Neuronal stem cell (in vitro differentiated cells): ENCODE measurements at regions not wholly inside any gene's neighbourhood (a gene's known extent, or its start where the extent isn't known, plus 50 kb on each side); places are given as distances from the start of the nearest gene placed in this dataset.

Experiments used
- DNase-seq: peaks from one replicate; pipeline ENCODE4 v3.0.0-alpha.2; 2013; ENCODE audit warnings: low spot score
- H2AFZ ChIP-seq: one replicate; pipeline ENCODE4 v1.6.1; 2013; ENCODE audit warnings: mild to moderate bottlenecking, low read length, inconsistent platforms
- H2AK5ac ChIP-seq: 2 replicates; pipeline ENCODE4 v1.6.1; 2013; ENCODE audit warnings: low read depth, mild to moderate bottlenecking, inconsistent platforms, low read length, moderate library complexity, mixed read lengths
- H2BK120ac ChIP-seq: 2 replicates; pipeline ENCODE4 v1.6.1; 2013; ENCODE audit warnings: low read depth, mild to moderate bottlenecking, inconsistent platforms, low read length, moderate library complexity, mixed read lengths
- H2BK12ac ChIP-seq: one replicate; pipeline ENCODE4 v1.6.1; 2013; ENCODE audit warnings: low read length, inconsistent platforms
- H2BK15ac ChIP-seq: 2 replicates; pipeline ENCODE4 v1.6.1; 2013; ENCODE audit warnings: mild to moderate bottlenecking, low read length, inconsistent platforms, mixed read lengths
- H2BK5ac ChIP-seq: one replicate; pipeline ENCODE4 v1.6.1; 2013; ENCODE audit warnings: inconsistent platforms, mild to moderate bottlenecking, low read length, moderate library complexity
- H3K14ac ChIP-seq: one replicate; pipeline ENCODE4 v1.6.1; 2013; ENCODE audit warnings: low read length, inconsistent platforms
- H3K18ac ChIP-seq: 2 replicates; pipeline ENCODE4 v1.6.1; 2013; ENCODE audit warnings: low read length, inconsistent platforms
- H3K23ac ChIP-seq: 2 replicates; pipeline ENCODE4 v1.6.1; 2013; ENCODE audit warnings: low read depth, mild to moderate bottlenecking, mixed read lengths, low read length, inconsistent platforms; ENCODE audit not compliant: poor library complexity
- H3K27ac ChIP-seq: replicated peaks from 3 replicates; pipeline ENCODE4 v1.5.1; 2013; ENCODE audit warnings: low read length, inconsistent platforms
- H3K27me3 ChIP-seq, 3 experiments: 2 replicates each; pipeline ENCODE4 v1.6.1; 2013; ENCODE audit warnings: low read length in 3 of 3, mild to moderate bottlenecking in 2 of 3, inconsistent platforms in 1 of 3, low read depth in 1 of 3, mixed read lengths in 1 of 3, moderate library complexity in 1 of 3; ENCODE audit not compliant: control insufficient read depth in 3 of 3, insufficient read depth in 3 of 3
- H3K36me3 ChIP-seq, 2 donors: replicated peaks in 1 of 2; 2 replicates each; pipeline ENCODE4 v1.6.1; 2013; ENCODE audit warnings: low read length in 2 of 2; ENCODE audit not compliant: control insufficient read depth in 2 of 2, insufficient read depth in 2 of 2
- H3K4ac ChIP-seq: 2 replicates; pipeline ENCODE4 v1.6.1; 2013; ENCODE audit warnings: inconsistent platforms, mild to moderate bottlenecking, low read length, moderate library complexity
- H3K4me1 ChIP-seq, 2 donors: 1 replicate in 1 of 2; 2 replicates in 1 of 2; pipeline ENCODE4 v1.6.1; 2013; ENCODE audit warnings: low read length in 2 of 2, low read depth in 1 of 2; ENCODE audit not compliant: control insufficient read depth in 2 of 2, insufficient read depth in 1 of 2
- H3K4me2 ChIP-seq: one replicate; pipeline ENCODE4 v1.6.1; 2013; ENCODE audit warnings: mild to moderate bottlenecking, low read length, inconsistent platforms; ENCODE audit not compliant: insufficient read depth, poor library complexity, severe bottlenecking
- H3K4me3 ChIP-seq, 2 donors: 2 replicates each; pipeline ENCODE4 v1.5.1; 2013; ENCODE audit warnings: low read length in 2 of 2, mild to moderate bottlenecking in 2 of 2, inconsistent platforms in 1 of 2, moderate library complexity in 1 of 2
- H3K79me1 ChIP-seq: one replicate; pipeline ENCODE4 v1.6.1; 2013; ENCODE audit warnings: low read depth, mild to moderate bottlenecking, inconsistent platforms, low read length, moderate library complexity
- H3K9ac ChIP-seq: one replicate; pipeline ENCODE4 v1.6.1; 2013; ENCODE audit warnings: mild to moderate bottlenecking, low read depth, low read length, inconsistent platforms; ENCODE audit not compliant: poor library complexity
- H3K9me3 ChIP-seq, 2 donors: replicated peaks in 1 of 2; 2 replicates each; pipeline versions ENCODE3 to v1.6.1; 2013; ENCODE audit warnings: low read length in 2 of 2, mild to moderate bottlenecking in 2 of 2, inconsistent platforms in 1 of 2, low read depth in 1 of 2, mixed read lengths in 1 of 2, moderate library complexity in 1 of 2; ENCODE audit not compliant: control insufficient read depth in 2 of 2, insufficient read depth in 1 of 2
- H4K8ac ChIP-seq: one replicate; pipeline ENCODE4 v1.6.1; 2013; ENCODE audit warnings: low read depth, mild to moderate bottlenecking, inconsistent platforms, low read length, moderate library complexity
- H4K91ac ChIP-seq: one replicate; pipeline ENCODE4 v1.6.1; 2013; ENCODE audit warnings: low read length, low read depth, mild to moderate bottlenecking, inconsistent platforms; ENCODE audit not compliant: poor library complexity
- WGBS, 2 donors: extraction: QIAGEN DNeasy Blood & Tissue Kit; methylation state at CpG; one replicate each; pipeline ENCODE4 v1.1.7; 2013; ENCODE audit warnings: missing lambda C conversion rate in 2 of 2, mixed read lengths in 1 of 2; ENCODE audit not compliant: insufficient read length in 2 of 2, insufficient replicate concordance in 1 of 2; ENCODE audit errors: extremely low coverage in 2 of 2; 5-methylcytosine and 5-hydroxymethylcytosine counted together

GRCh38 chr4:41452484-41453225, 85.3 kb upstream of the LIMCH1 start:
- no peak overlapping the region for H2AFZ ChIP-seq
- no peak overlapping the region for H2AK5ac ChIP-seq
- no peak overlapping the region for H3K4me3 ChIP-seq
- H4K91ac ChIP-seq: no peak overlapping the region
- H3K9ac ChIP-seq: no peak overlapping the region
- H2BK5ac ChIP-seq: no peak overlapping the region
- H2BK15ac ChIP-seq: no peak overlapping the region
- no peak overlapping the region for H4K8ac ChIP-seq
- H2BK120ac ChIP-seq: no peak overlapping the region
- H3K18ac ChIP-seq: no peak overlapping the region
- peaks cover 15 to 25% of the 10 kb centered on the region in 2 donors for H3K4me1 ChIP-seq
- no peaks in the 10 kb centered on the region for H3K79me1 ChIP-seq
- no peak overlapping the region for H3K23ac ChIP-seq
- peaks cover 0 to 1% of the 10 kb centered on the region in 2 donors for H3K36me3 ChIP-seq
- no peaks in the 10 kb centered on the region for H3K27me3 ChIP-seq
- no peak overlapping the region for H3K27ac ChIP-seq
- H3K9me3 ChIP-seq: peaks cover 0 to 3% of the 10 kb centered on the region in 2 donors
- no peak overlapping the region for H3K4me2 ChIP-seq
- WGBS, 2 donors: no CpG with 5 or more reads among the region's 6 CpGs
- no peak overlapping the region for H3K4ac ChIP-seq
- DNase-seq: no peak
- H3K14ac ChIP-seq: no peak overlapping the region
- no peak overlapping the region for H2BK12ac ChIP-seq

GRCh38 chr4:41454423-41454822, 83.5 kb upstream of the LIMCH1 start:
- Histone ChIP-seq H3K79me1 (no peaks in the 10 kb centered on the region), H3K9ac (no peak overlapping the region), H3K4me2 (no peak overlapping the region), H3K9me3 (peaks cover 0 to 3% of the 10 kb centered on the region in 2 donors), H3K27me3 (no peaks in the 10 kb centered on the region), H2BK12ac (no peak overlapping the region), H2BK5ac (no peak overlapping the region), H3K18ac (no peak overlapping the region), H3K36me3 (peaks cover 0 to 1% of the 10 kb centered on the region in 2 donors), H4K91ac (no peak overlapping the region), H3K4me3 (no peak overlapping the region), H3K4ac (no peak overlapping the region), H4K8ac (no peak overlapping the region), H3K14ac (no peak overlapping the region), H3K27ac (no peak overlapping the region), H2BK120ac (no peak overlapping the region), H3K4me1 (peaks cover 15 to 25% of the 10 kb centered on the region in 2 donors), H2AK5ac (no peak overlapping the region), H3K23ac (no peak overlapping the region), H2AFZ (no peak overlapping the region), H2BK15ac (no peak overlapping the region)
- no peak for DNase-seq
- WGBS, 2 donors: no CpG with 5 or more reads among the region's 4 CpGs

- Histone ChIP-seq H3K4ac (no peak overlapping the region), H3K9me3 (no peaks in the 10 kb centered on the region), H3K4me2 (no peak overlapping the region), H4K8ac (no peak overlapping the region), H2BK12ac (no peak overlapping the region), H2BK120ac (no peak overlapping the region), H3K27me3 (no peaks in the 10 kb centered on the region), H3K27ac (no peak overlapping the region), H3K18ac (no peak overlapping the region), H3K4me1 (peaks cover 15 to 25% of the 10 kb centered on the region in 2 donors), H3K14ac (no peak overlapping the region), H2BK5ac (no peak overlapping the region), H2AK5ac (no peak overlapping the region), H2AFZ (no peak overlapping the region), H3K36me3 (no peaks in the 10 kb centered on the region), H3K23ac (no peak overlapping the region), H3K4me3 (no peak overlapping the region), H2BK15ac (no peak overlapping the region), H3K9ac (no peak overlapping the region), H4K91ac (no peak overlapping the region), H3K79me1 (no peaks in the 10 kb centered on the region)
- no CpG with 5 or more reads among the region's 3 CpGs for WGBS, 2 donors
- DNase-seq: no peak
Measured at GRCh38 chr4:41455206-41455605, 82.8 kb upstream of the LIMCH1 start.

- H3K9ac ChIP-seq: no peak overlapping the region
- WGBS, 2 donors: no CpG with 5 or more reads among the region's 4 CpGs
Measured at GRCh38 chr4:41456559-41457101, 81.3 kb upstream of the LIMCH1 start.

More at GRCh38 chr4:41456559-41457101, 81.3 kb upstream of the LIMCH1 start:
- no peak for DNase-seq
- Histone ChIP-seq H3K18ac (peak overlapping the region; percentile 31), H2AFZ (no peak overlapping the region), H3K79me1 (no peaks in the 10 kb centered on the region), H3K36me3 (no peaks in the 10 kb centered on the region), H3K4ac (no peak overlapping the region), H2BK12ac (no peak overlapping the region), H3K27ac (no peak overlapping the region), H2BK15ac (no peak overlapping the region), H3K4me1 (peaks cover 15 to 25% of the 10 kb centered on the region in 2 donors), H2AK5ac (no peak overlapping the region), H3K9me3 (no peaks in the 10 kb centered on the region), H3K4me3 (no peak overlapping the region), H4K8ac (no peak overlapping the region), H4K91ac (no peak overlapping the region), H3K14ac (no peak overlapping the region), H3K23ac (no peak overlapping the region), H3K4me2 (no peak overlapping the region), H2BK120ac (no peak overlapping the region), H3K27me3 (no peaks in the 10 kb centered on the region), H2BK5ac (no peak overlapping the region)
